ENCODE measurements at regions not wholly inside any gene's neighbourhood (a gene's known extent, or its start where the extent isn't known, plus 50 kb on each side); places are given as distances from the start of the nearest gene placed in this dataset.
A peak's percentile ranks its signal among the peaks of the same experiment; 100 is the strongest.

GRCh38 chr21:41606706-41607105 is 98.7 kb upstream of the TMPRSS2 start:
- 52% methylated on average over 4 of the region's 4 CpGs for WGBS

GRCh38 chr21:41605934-41606285 is 98.0 kb upstream of the TMPRSS2 start:
- H3K9me3 ChIP-seq, result no peaks in the 10 kb centered on the region
- 77% methylated on average over 5 of the region's 10 CpGs for WGBS
- H3K27me3 ChIP-seq, result peaks cover 7% of the 10 kb centered on the region
- peaks cover 25% of the 10 kb centered on the region for H3K4me1 ChIP-seq
- no peak overlapping the region for H3K4me3 ChIP-seq
- H3K36me3 ChIP-seq, result no peaks in the 10 kb centered on the region
- TF ChIP-seq POLR2A (IDR thresholded peaks at IDR 0.05) (no peak), CTCF (IDR thresholded peaks at IDR 0.05) (no peak), POLR2AphosphoS5 (IDR thresholded peaks at IDR 0.05) (no peak), EP300 (IDR thresholded peaks at IDR 0.05) (no peak)
- no peak for DNase-seq (ENCODE audit: low spot score in 2 of 2)
- H3K27ac ChIP-seq, result no peak overlapping the region

More at GRCh38 chr21:41606706-41607105, 98.7 kb upstream of the TMPRSS2 start:
- no peak overlapping the region for H3K27ac ChIP-seq
- TF ChIP-seq EP300 (IDR thresholded peaks at IDR 0.05), result no peak
- no peak for TF ChIP-seq POLR2A (IDR thresholded peaks at IDR 0.05)
- TF ChIP-seq CTCF (IDR thresholded peaks at IDR 0.05), result no peak
- TF ChIP-seq POLR2AphosphoS5 (IDR thresholded peaks at IDR 0.05), result no peak
- H3K4me1 ChIP-seq, result peaks cover 20% of the 10 kb centered on the region
- no peaks in the 10 kb centered on the region for H3K36me3 ChIP-seq
- H3K9me3 ChIP-seq, result no peaks in the 10 kb centered on the region
- peak in 1 of 2 donors; percentile 40 for DNase-seq (ENCODE audit: low spot score in 2 of 2)
- H3K27me3 ChIP-seq, result peaks cover 7% of the 10 kb centered on the region
- H3K4me3 ChIP-seq, result no peak overlapping the region

- Histone ChIP-seq H3K4me3 (no peak overlapping the region), H3K36me3 (no peaks in the 10 kb centered on the region), H3K27me3 (peaks cover 7% of the 10 kb centered on the region), H3K9me3 (no peaks in the 10 kb centered on the region), H3K27ac (no peak overlapping the region), H3K4me1 (peaks cover 25% of the 10 kb centered on the region)
- TF ChIP-seq POLR2A (IDR thresholded peaks at IDR 0.05), result no peak
- no peak for DNase-seq (ENCODE audit: low spot score in 2 of 2)
- WGBS, result 55% methylated on average over 12 of the region's 20 CpGs
These were observed 97.4 kb upstream of the TMPRSS2 start for GRCh38 chr21:41605178-41605933.

- Histone ChIP-seq H3K4me3 (no peak overlapping the region), H3K27ac (no peak overlapping the region), H3K27me3 (peaks cover 7% of the 10 kb centered on the region), H3K4me1 (peaks cover 25% of the 10 kb centered on the region), H3K36me3 (no peaks in the 10 kb centered on the region), H3K9me3 (no peaks in the 10 kb centered on the region)
- TF ChIP-seq EP300 (IDR thresholded peaks at IDR 0.05) (no peak), POLR2AphosphoS5 (IDR thresholded peaks at IDR 0.05) (no peak), CTCF (IDR thresholded peaks at IDR 0.05) (no peak), POLR2A (IDR thresholded peaks at IDR 0.05) (no peak)
- WGBS, result 84% methylated on average over 12 of the region's 12 CpGs
- DNase-seq (ENCODE audit: low spot score in 2 of 2), result no peak
These were observed 96.7 kb upstream of the TMPRSS2 start for GRCh38 chr21:41604583-41605041.

- H3K36me3 ChIP-seq, result no peaks in the 10 kb centered on the region
- WGBS, result 77% methylated on average over 7 of the region's 8 CpGs
- DNase-seq (ENCODE audit: low spot score in 2 of 2), result peak in 1 of 2 donors; percentile 48
- no peaks in the 10 kb centered on the region for H3K9me3 ChIP-seq
- TF ChIP-seq EP300 (IDR thresholded peaks at IDR 0.05) (no peak), CTCF (IDR thresholded peaks at IDR 0.05) (no peak), POLR2A (IDR thresholded peaks at IDR 0.05) (no peak), POLR2AphosphoS5 (IDR thresholded peaks at IDR 0.05) (no peak)
- no peak overlapping the region for H3K27ac ChIP-seq
- peaks cover 7% of the 10 kb centered on the region for H3K27me3 ChIP-seq
- H3K4me1 ChIP-seq, result peaks cover 25% of the 10 kb centered on the region
- no peak overlapping the region for H3K4me3 ChIP-seq
These were observed 95.5 kb upstream of the TMPRSS2 start for GRCh38 chr21:41603476-41603875.

Data from suprapubic skin (tissue), 4 donors.